Skeletal muscle tissue (tissue), 3 donors: ENCODE measurements at regions not wholly inside any gene's neighbourhood (a gene's known extent, or its start where the extent isn't known, plus 50 kb on each side); places are given as distances from the start of the nearest gene placed in this dataset.
"Not testable (repeated sequence)": the region's sequence is repeated elsewhere in the genome, so short reads cannot be mapped to it uniquely, and the experiment has no call there.

Experiments used
- H3K27ac ChIP-seq: one replicate; pipeline ENCODE4 v1.7.0; 2013; ENCODE audit warnings: mild to moderate bottlenecking, low read depth, low read length, inconsistent platforms
- H3K27me3 ChIP-seq, 3 donors: one replicate each; pipeline ENCODE4 v1.7.0; 2013; ENCODE audit warnings: low read length in 3 of 3; ENCODE audit not compliant: control insufficient read depth in 3 of 3, insufficient read depth in 3 of 3
- H3K36me3 ChIP-seq, 3 donors: one replicate each; pipeline ENCODE4 v1.7.0; 2013; ENCODE audit warnings: low read length in 3 of 3; ENCODE audit not compliant: control insufficient read depth in 3 of 3, insufficient read depth in 3 of 3
- H3K4me1 ChIP-seq, 3 donors: one replicate each; pipeline ENCODE4 v1.7.0; 2013; ENCODE audit warnings: low read length in 3 of 3, mild to moderate bottlenecking in 3 of 3; ENCODE audit not compliant: control insufficient read depth in 3 of 3, insufficient read depth in 3 of 3
- H3K4me3 ChIP-seq, 3 donors: one replicate each; pipeline ENCODE4 v1.7.0; 2013; ENCODE audit warnings: low read length in 3 of 3
- H3K9ac ChIP-seq, 3 donors: one replicate each; pipeline ENCODE4 v1.7.0; 2013; ENCODE audit warnings: low read length in 3 of 3, mild to moderate bottlenecking in 3 of 3, moderate library complexity in 2 of 3, low read depth in 1 of 3
- H3K9me3 ChIP-seq, 3 donors: one replicate each; pipeline ENCODE4 v1.7.0; 2013; ENCODE audit warnings: low read length in 3 of 3; ENCODE audit not compliant: control insufficient read depth in 3 of 3
- donor health status: Osteomylitis.

- no peak overlapping the region for H3K4me3 ChIP-seq
- no peaks in the 10 kb centered on the region for H3K9me3 ChIP-seq
- no peaks in the 10 kb centered on the region for H3K36me3 ChIP-seq
- no peak overlapping the region for H3K9ac ChIP-seq
- H3K27me3 ChIP-seq: peaks cover 0 to 4% (median 0%) of the 10 kb centered on the region in 3 donors
- no peak overlapping the region for H3K27ac ChIP-seq
- peaks cover 0 to 3% (median 3%) of the 10 kb centered on the region in 3 donors for H3K4me1 ChIP-seq
These were observed 110.7 kb upstream of the PRSS1 start for GRCh38 chr7:142638581-142638980.

GRCh38 chr7:142637240-142637639, 112.0 kb upstream of the PRSS1 start:
- Histone ChIP-seq H3K9ac (no peak overlapping the region), H3K27me3 (peaks cover 0 to 5% (median 0%) of the 10 kb centered on the region in 3 donors), H3K4me3 (no peak overlapping the region)

GRCh38 chr7:142636751-142637150, 112.5 kb upstream of the PRSS1 start:
- Histone ChIP-seq H3K4me1 (peaks cover 0 to 3% (median 2%) of the 10 kb centered on the region in 3 donors), H3K36me3 (no peaks in the 10 kb centered on the region), H3K27me3 (peaks cover 0 to 3% (median 0%) of the 10 kb centered on the region in 3 donors), H3K9me3 (no peaks in the 10 kb centered on the region), H3K27ac (no peak overlapping the region), H3K9ac (no peak overlapping the region), H3K4me3 (no peak overlapping the region)

More at GRCh38 chr7:142637240-142637639, 112.0 kb upstream of the PRSS1 start:
- Histone ChIP-seq H3K9me3 (no peaks in the 10 kb centered on the region), H3K27ac (no peak overlapping the region), H3K4me1 (peaks cover 0 to 3% (median 2%) of the 10 kb centered on the region in 3 donors), H3K36me3 (no peaks in the 10 kb centered on the region)

GRCh38 chr7:142636107-142636506, 113.2 kb upstream of the PRSS1 start:
- H3K27ac ChIP-seq, H3K9me3 ChIP-seq, H3K4me1 ChIP-seq, H3K9ac ChIP-seq, H3K4me3 ChIP-seq, H3K36me3 ChIP-seq, H3K27me3 ChIP-seq: not testable (repeated sequence)

GRCh38 chr7:142632271-142633134, 116.8 kb upstream of the PRSS1 start:
- peaks cover 0 to 3% (median 0%) of the 10 kb centered on the region in 3 donors for H3K27me3 ChIP-seq

GRCh38 chr7:142629588-142630260, 119.5 kb upstream of the PRSS1 start:
- peaks cover 0 to 7% (median 0%) of the 10 kb centered on the region in 3 donors for H3K27me3 ChIP-seq
- H3K9me3 ChIP-seq: no peaks in the 10 kb centered on the region
- H3K4me1 ChIP-seq: peaks cover 7 to 15% (median 8%) of the 10 kb centered on the region in 3 donors
- H3K36me3 ChIP-seq: no peaks in the 10 kb centered on the region
- peak overlapping the region; percentile 25 to 81 (median 62) for H3K9ac ChIP-seq
- H3K4me3 ChIP-seq: peak overlapping the region; percentile 42 to 60 (median 55)
- H3K27ac ChIP-seq: peak overlapping the region; percentile 82

More at GRCh38 chr7:142632271-142633134, 116.8 kb upstream of the PRSS1 start:
- Histone ChIP-seq H3K36me3 (no peaks in the 10 kb centered on the region), H3K27ac (no peak overlapping the region), H3K9me3 (no peaks in the 10 kb centered on the region), H3K4me1 (peaks cover 7 to 18% (median 8%) of the 10 kb centered on the region in 3 donors), H3K4me3 (no peak overlapping the region), H3K9ac (no peak overlapping the region)

GRCh38 chr7:142628945-142629344, 120.3 kb upstream of the PRSS1 start:
- Histone ChIP-seq H3K9ac (no peak overlapping the region), H3K4me1 (peaks cover 7 to 15% (median 8%) of the 10 kb centered on the region in 3 donors), H3K9me3 (no peaks in the 10 kb centered on the region), H3K36me3 (no peaks in the 10 kb centered on the region), H3K27ac (peak overlapping the region; percentile 82), H3K27me3 (peaks cover 0 to 7% (median 0%) of the 10 kb centered on the region in 3 donors), H3K4me3 (no peak overlapping the region)

GRCh38 chr7:142627223-142627622, 122.0 kb upstream of the PRSS1 start:
- not testable (repeated sequence) for H3K27me3 ChIP-seq, H3K9ac ChIP-seq, H3K27ac ChIP-seq, H3K36me3 ChIP-seq, H3K9me3 ChIP-seq, H3K4me3 ChIP-seq
- peaks cover 7 to 15% (median 8%) of the 10 kb centered on the region in 3 donors for H3K4me1 ChIP-seq

GRCh38 chr7:142626420-142627035, 122.7 kb upstream of the PRSS1 start:
- H3K4me3 ChIP-seq: no peak overlapping the region
- H3K4me1 ChIP-seq: peaks cover 7 to 15% (median 8%) of the 10 kb centered on the region in 3 donors
- H3K9ac ChIP-seq: no peak overlapping the region
- peaks cover 0 to 4% (median 0%) of the 10 kb centered on the region in 3 donors for H3K27me3 ChIP-seq
- H3K36me3 ChIP-seq: no peaks in the 10 kb centered on the region
- H3K27ac ChIP-seq: no peak overlapping the region
- no peaks in the 10 kb centered on the region for H3K9me3 ChIP-seq
